CD4-positive, alpha-beta T cell treated with Interleukin-21 for 1 hour (primary cell): ENCODE measurements at regions not wholly inside any gene's neighbourhood (a gene's known extent, or its start where the extent isn't known, plus 50 kb on each side); places are given as distances from the start of the nearest gene placed in this dataset.

ENCODE experiments used
- DNase-seq: peaks from one replicate; pipeline ENCODE4 v3.0.0-alpha.2; 2020

DNA sequence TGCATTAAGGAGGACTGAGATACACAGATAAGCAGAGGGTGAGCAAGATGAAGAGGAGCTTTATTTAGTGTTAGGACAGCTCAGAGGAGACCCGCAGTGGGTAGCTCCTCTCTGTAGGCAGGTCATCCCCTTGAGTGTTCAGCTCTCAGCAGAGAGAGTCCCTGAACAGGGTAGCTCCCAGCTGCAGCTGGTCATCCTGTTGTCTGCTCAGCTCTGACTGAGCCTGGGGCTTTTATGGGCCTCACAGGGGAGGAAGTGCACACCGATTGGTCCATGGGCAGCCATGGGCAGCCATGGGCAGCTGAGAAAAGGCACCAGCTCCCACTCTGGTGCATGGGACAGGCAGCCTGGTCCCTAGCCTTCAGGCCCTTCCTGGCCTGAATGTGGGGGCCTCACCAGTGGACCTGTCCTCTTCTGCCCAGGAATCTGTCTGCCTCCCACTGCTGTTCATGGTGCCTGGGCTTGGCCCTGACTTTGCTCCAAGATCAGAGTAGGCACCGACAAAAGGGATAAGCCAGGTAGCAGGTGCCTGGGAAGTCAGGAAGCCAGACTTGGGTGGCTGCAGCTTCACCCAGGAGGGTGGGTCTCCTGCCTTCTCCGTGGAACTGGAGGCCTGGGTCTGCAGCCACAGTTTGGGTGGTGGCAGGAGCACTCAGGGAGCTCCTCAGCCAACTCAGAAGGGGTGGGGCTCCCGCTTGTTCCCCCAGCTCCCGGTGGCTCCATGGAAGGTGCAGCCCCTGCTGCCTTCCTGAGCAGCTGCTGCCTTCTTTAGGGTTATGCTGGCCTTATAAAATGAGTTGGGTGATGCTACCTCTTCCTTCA is 54.7 kb downstream of the MYEOV start:
- no peak for DNase-seq

DNA sequence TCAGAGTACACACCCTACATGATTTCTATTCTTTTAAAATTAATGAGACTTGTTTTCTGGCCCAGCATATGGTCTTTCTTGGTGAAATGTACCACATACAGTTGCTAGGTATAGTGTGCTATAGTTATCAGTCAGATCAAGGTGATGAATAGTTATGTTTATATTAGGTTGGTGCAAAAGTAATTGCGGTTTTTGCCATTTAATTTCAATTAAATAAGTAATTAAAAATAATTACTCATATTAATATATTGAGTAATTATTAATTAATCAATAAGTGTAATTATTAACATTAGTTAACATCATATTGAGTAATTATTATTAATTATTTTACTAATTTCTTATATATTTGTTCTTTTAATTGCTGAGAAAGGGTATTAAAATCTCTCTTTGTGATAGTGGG is 56.1 kb downstream of the MYEOV start:
- no peak for DNase-seq

DNA sequence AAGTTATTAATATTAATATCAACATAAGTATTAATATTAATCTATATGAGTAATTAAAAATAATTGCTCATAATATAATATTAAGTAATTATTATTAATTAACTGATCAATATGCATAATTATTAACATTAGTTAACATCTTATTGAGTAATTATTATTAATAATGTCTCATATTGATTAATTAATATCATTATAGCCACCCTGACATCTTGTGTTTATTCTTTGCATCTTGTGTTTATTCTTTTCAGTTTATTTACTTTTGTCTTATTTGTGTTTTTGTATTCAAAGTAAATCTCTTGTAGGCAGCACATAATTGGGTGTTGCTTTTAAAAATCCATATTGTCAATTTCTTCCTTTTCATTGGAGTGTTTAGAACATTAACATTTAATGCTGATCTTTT is 56.6 kb downstream of the MYEOV start:
- no peak for DNase-seq

DNA sequence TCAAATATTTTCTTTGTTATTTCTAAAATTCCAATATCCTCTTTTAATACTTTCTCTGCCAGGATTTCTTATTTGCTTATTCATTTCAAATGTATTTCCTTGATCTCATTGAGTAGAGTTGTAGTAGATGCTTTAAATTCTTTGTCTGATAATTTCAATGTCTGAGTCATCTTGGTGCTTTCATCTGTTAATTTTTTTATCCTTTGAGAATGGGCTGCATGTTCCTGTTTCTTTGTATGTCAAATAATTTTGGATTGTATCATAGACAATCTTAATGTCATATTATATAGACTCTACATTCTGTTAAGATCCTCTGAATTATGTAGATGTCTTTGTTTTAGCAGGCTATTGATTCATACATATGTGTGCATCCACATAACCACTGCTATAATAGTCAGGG is 57.5 kb downstream of the MYEOV start:
- DNase-seq: no peak

DNA sequence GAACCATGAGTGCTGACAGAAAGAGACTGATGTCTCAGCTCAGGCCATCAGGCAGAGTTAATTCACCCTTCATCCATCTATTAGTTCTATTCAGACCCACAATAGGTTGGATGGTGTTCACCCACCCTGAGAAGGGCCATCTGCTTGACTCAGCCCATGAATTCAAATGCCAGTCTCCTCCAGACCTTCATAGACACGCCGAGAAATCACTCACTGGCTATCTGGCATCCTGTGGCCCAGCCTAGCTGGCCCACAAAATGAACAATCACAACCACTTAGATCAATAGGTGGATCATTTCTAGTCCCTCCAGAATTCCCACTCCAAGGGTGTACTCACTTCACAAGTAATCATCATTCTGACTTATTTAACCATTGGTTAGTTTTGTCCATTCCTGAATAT is 58.2 kb downstream of the MYEOV start:
- DNase-seq: no peak

DNA sequence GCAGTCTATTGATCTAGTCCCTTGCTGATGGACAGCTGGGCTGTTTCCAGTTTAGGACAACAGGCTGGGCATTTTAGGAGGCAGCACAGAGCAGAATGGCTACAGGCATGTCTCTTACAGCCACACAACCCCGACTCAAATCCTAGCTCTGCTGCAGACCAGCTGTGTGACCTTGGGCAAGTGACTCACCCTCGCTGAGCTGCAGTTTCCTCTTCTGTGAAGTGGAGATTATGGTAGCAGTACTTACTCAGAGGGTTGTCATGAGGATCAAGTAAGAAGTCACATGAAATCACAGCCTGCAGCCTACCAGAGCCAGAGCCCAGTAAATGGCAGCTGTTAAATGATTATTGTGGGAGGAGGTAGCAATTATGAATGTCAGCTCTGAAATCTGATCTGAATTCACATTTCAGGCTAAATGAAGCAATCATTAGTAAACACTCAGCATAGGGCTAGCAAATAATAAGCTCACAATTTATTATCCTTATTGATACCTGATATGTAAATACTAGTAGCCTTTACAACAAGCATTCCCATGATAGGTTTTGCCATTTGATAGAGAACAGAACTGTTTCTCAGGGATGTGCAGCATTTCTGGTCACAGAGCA is 58.9 kb downstream of the MYEOV start:
- no peak for DNase-seq

DNA sequence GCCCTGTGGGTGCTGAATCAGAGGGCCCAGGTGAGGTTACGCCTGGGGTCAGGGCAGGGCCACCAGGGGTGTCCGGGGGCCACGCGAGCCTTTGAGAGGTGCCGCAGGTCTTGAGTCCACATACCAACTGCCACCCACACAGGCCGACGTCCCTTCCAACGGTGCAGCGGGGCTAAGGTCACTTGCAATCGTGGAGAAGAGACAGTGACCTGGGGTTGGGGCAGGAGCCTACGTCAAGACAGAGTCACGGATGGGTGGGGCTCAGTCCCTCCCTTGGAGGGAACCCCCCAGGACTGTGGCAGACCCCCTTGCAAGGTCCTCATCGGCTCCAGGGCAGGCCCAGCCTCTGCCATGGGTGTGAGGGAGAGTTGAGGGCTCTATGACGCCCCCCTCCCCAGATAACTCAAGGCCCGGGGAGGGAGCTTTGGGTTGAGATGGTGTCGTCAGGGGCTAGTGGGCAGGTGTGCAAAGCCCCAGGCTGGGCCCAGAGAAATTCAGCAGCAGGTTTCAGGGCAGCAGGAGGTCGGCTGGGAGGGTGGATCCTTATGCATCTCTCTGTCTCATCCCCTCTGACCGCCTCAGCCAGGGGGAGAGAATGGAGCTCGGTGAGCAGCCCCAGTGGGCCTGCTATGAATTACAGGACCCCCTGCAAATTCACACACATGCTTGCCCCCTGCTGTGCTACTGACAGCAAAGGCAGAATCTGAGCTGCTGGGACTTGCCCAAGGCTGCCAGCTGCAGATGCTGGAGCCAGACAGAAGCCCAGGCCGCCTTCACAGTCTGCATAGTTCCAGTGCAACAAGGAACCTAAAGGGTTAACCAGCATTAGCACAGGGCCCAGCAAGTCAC is 60.0 kb downstream of the MYEOV start:
- no peak for DNase-seq

DNA sequence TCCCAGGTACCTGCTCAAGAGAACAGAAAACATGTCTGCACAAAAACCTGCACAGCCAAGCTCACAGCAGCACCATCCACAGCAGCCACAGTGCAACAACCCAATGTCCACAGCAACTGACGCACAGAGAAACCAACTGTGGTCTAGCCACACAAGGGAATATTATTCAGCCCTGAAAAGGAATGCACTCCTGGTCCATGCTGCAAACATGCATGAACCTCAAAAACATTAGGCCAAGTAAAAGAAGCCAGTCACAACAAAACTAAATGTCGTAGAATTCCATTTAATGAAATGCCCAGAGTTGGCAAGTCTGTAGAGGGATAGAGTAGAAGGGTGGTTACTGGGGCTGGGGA is 60.6 kb downstream of the MYEOV start:
- DNase-seq: no peak

DNA sequence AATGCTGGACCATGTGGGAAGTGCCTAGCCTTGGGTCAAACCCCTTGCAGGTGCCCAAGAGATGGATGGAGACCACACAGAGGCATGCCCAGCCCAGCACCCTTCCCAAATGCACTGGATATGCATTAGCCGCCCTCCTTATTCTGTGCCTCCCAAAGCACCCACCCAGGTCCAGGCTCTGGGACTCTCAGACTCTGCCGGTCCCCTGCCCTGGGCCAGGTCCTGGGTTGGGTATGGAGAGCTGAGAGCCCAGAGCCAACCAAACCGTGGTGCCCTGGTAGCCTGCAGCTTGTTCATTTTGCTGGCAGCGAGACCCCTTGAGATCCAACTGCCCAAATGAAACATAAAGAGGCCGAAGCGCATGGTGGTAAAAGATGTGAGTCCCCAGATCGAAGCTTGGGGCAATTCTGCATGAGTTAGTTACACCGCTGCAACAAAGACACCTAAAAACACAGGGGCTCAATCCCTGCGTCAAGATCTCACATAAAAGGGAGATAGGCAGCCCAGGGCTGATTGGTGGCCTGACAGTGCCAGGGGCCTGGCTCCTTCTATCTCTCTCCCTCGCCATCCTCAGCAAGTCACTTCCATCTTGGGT is 61.5 kb downstream of the MYEOV start:
- no peak for DNase-seq

DNA sequence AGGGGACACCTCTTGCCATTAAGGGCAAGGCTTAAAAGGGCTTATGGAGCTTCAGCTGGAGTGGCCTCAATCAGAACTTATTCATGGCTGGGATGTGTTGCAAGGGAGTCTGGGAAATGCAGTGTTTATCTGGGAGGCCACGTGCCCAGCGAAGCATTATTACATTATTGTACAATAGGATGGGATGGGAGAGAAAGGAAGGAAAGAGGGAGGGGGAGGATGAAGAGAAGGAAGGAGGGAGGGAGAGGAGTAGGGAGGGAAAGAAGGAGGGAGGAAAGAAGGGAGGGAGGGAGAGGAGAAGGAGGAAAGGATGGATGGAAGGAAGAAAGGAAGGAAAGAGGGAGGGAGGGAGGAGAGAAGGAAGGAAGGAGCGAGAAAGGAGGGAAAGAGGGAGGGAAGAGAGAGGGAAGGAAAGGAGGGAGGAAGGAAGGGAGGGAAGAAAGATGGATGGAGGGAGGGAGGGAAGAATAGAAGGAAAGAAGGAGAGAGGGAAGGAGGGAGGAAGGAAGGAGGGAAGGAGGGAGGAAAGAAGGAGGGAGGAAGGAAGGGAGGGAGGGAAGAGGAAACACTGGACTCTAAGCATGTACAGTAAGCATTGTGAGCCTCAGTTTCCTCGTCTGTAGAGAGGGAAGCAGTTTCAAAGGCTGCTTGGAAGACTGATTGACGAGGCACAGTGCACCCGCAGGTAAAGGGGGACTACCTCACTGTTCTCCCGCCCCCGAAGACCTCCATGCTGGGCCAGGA is 62.2 kb downstream of the MYEOV start:
- DNase-seq: no peak

DNA sequence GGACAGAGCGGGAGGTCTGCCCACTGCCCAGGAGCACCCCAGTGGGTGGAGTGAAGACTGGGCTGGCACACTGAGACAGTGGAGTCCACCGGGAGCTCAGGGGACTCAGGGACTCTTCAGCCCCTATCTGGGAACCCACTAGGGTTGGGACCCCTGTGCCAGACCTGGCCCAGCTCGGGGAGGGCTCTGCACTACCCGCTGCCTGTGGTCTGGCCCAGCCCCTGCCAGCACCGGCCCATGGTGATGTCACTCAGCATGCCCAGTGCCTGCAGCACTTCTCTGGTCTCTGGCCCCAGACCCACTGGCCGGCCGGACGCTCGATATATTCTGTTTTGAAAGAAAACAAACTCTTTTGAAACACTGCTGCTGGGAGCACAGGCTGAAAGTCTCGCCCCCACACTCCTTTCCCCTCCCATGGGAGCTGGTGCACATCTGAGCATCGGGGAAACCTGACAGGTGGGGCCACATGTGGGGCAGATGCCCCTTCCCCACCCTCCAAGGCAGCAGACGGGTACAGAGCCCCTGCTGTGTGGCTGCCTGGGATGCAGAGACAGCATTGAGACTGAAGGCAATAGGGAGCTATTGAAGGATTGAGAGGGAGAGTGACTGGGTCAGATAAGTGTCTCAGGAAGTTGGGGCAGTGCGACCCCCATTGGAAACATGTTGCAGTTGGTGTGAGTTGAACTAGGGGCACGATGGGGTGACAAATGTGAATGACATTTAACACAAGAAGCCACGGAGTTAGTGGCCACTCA is 62.9 kb downstream of the MYEOV start:
- DNase-seq: no peak

DNA sequence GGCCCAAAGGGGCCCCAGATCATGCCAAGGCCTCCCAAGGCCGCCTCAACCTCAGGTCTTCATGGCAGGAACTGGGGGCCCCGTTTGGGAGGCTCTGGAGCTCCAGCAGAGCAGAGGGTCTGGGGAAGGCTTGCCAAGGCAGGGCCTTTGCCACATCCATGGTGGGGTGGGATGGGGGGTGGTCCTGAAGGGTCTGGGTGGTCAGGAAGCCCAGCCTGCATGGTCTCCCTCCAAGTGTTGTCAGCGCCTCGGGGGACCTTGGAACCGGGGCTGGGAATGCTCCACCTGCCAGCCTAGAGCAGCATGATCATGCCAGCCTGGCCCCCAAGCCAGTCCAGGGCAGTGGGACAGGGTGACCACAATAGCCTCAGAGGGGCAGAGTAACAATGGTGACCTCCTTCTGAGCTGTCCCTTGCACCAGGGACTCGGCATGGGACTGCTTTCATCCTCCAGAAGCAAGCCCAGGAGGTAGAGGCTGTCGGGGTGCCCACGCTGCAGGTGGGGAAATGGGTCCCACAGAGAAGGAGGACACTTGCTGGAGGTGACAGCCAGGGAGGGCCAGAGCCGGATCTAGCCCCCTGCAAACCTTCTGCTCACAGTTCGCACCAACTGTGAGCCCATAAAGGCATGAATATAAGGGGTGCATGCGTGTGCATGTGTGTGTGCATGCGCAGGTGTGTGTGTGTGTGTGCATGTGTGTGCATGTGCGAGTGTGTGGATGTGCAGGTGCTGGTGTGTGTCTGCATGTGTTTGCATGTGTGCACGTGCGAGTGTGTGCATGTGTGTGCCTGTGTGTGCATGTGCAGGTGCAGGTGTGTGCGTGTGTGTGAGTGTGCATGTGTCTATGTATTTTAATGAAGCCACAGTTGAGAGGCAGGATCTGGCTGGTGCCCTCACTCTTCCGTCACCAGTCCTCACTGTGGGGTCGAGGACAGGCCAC is 63.8 kb downstream of the MYEOV start:
- DNase-seq: no peak

DNA sequence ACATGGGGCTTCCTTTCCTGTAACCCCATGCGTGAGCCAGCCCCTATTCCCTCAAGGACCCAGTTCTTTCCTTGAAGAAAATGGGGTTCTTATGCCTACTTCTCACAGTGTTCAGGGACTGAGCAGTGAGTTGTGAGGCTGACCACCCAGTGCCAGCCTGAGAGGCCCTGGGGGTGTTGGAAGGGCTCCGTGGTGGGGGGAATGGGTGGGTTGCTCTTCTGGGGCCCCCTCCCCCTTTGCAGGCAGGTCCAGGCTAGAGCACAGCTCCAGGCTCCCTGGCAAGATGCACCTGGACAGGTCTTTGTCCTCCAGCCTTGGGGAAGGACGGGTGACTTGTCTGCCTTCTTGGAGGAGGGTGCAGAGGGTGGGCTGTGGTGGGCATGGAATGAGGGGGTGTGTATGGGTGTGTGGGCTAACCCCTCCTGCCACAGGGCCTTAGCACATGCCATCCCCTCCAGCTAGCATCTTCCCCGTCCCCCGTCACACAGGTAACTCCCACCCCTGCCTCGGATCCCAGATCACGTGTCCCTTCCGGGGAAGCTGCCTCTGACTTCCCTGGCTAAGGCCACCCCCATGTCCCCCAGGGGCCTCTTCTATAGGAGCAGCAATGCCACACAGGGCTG is 64.6 kb downstream of the MYEOV start:
- DNase-seq: no peak

DNA sequence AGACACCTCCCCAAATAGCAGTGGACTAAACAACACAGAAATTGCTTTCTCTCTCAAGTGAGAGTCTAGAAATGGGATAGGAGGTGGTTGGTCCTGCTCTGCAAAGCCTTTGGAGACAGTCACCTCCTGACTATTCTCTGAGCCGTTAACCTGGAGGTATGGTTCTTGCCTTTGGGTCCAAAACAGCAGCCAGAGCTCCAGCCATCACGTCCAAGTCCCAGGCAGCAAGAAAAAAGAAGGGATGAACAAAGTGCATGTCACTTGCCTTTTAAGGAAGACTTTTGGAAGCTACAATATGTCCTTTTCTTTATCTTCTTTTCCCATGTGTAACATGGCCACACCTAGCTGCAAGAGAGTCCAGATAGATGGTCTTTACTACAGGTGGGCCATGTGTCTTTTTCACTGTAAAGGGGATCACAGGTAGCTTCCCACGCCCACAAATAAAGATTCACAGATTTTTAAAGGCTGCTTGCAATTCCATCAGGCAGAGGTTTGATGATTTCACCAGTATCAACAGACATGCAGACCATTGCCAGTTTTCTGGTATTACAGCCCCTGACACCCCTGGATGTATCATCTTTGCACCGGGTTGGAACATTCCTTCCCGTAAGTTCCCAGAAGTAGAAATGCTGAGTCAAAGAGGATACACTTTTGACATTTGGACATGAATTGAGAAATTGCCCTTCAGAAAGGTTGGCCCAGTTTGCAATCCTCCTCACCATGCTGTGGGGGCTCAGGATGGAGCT is 66.0 kb downstream of the MYEOV start:
- no peak for DNase-seq

DNA sequence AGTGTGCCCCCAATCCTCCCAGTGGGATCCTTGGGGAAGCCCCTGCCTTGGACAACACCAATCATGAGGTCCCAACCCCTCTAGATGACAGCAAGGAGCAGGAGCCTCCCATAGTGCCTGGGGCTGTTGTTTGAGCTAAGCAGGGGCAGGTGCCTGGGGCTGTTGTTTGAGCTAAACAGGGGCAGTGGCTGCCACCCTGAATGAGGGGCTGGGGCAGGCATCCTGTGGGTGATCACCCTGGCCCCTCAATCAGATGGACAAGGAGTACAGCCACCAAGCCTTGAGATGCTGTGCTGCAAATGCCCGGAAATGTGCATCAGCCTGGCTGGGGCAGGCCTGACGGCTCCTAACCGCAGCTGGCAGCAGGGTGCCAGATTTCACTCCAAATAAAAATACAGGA is 66.7 kb downstream of the MYEOV start:
- no peak for DNase-seq

DNA sequence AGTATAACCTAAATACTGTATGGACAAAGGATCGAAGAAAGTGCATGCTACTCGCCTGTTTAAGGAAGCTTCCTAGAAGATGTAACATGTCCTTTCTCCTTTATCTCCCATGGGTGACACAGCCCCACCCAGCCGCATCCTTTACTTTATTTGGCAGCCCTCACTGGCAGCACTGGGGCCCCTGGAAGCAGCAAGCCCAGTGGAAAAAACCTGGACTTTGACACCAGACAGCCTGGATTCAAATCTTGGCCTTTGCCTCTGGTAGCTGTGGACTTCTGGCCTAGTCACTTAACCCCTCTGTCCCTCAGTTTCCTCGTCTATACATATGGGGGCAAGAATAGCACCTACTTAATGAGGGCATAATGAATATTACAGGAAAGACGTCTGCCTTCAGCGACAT is 67.1 kb downstream of the MYEOV start:
- DNase-seq: no peak

DNA sequence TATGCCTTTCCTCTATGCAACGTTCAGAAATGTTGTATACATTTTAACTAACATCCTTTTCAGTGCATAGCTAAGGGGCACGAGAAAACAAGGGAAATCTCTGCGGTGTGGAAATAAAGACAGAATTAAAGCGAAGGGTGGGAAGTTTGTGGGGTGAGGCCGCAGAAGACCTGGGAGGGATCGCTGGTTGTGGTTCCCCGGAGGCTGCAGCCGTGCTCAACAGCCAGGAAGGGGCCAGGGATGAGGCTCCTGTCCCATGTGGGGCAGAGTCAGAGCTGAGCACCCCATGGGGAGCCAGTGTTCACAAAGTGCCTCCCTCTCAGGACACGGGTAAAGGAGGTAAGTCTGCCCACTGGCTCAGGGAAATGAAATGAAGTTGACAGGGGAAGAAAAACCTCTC is 67.5 kb downstream of the MYEOV start:
- no peak for DNase-seq

DNA sequence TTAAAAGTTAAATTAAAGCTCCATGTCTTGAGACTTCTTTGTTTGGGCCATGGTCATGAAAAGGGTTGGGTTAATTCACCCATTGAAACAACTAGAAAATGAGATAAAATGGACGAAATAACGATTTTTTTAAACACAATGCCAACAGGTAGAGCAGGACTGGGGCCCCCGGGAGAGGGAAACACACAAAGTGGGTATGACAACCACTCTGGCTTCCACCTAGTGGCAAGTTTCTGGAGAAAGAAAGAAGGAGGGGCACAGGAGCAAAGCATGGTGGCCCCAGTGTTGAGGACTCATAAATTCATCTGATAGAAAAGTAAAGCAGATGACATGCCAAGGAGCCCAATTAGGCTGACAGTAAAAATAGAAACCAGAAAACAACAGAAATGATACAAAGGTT is 68.4 kb downstream of the MYEOV start:
- DNase-seq: no peak

DNA sequence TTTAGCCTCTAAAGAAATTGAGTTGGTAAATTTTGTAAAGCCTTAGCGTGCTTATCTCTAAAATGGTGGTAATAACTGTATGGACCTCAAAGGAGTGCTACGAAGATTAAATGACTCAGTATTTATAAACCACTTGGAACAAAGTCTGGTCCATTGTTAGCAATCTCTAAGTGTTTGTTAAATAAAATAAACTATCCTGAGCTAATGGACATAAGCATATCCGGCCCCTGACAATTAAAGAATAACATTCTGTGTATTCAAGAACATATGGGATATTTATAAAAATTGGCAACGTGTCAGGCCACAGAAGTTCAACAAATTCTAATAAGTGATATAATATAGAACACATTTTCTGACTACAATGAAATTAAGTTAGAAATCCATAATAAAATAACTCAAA is 71.0 kb downstream of the MYEOV start:
- DNase-seq: no peak

DNA sequence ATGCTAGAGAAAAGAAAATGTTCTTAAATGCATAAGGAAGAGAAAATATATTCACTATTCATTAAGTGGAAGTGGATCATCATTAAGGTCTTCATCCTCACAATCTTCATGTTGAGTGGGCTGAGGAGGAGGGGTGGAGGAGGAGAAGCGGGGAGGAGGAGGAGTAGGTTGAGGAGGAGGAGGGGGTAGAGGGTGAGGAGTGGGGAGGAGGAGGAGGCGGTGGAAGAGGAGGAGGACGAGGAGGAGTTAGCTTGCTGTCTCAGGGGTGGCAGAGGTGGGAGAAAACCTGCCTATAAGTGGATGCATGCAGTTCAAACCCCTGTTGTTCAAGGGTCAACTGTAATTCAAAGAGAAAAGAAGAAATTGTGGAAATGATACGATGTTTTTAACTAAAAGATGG is 71.6 kb downstream of the MYEOV start:
- DNase-seq: no peak
